Heart left ventricle (tissue), 16 donors: ENCODE measurements at regions not wholly inside any gene's neighbourhood (a gene's known extent, or its start where the extent isn't known, plus 50 kb on each side); places are given as distances from the start of the nearest gene placed in this dataset.
"Not testable (repeated sequence)": the region's sequence is repeated elsewhere in the genome, so short reads cannot be mapped to it uniquely, and the experiment has no call there.

Experiments
- ATAC-seq, 4 donors: fragments of 200-7000 bp; cut with Tn5 transposase; one replicate each; pipeline ENCODE4 v1.9.1; 2020 to 2022; ENCODE audit warnings: moderate library complexity in 4 of 4, mild to moderate bottlenecking in 3 of 4, moderate number of reproducible peaks in 1 of 4
- DNase-seq, 5 donors: peaks; one replicate each; pipeline ENCODE4 v3.0.0-alpha.2; 2020
- H3K27ac ChIP-seq, 12 donors: fragments of 200-600 bp; sonication (generic) in 4 of 12; one replicate each; pipeline versions ENCODE4 v1.5.0 to v1.8.0; 2016 to 2022; ENCODE audit warnings: mild to moderate bottlenecking in 2 of 12
- H3K27me3 ChIP-seq, 9 donors: fragments of 200-600 bp; sonication (generic) in 2 of 9; one replicate each; pipeline versions ENCODE4 v1.5.1 to v1.8.0; 2016 to 2022; ENCODE audit warnings: mild to moderate bottlenecking in 3 of 9
- H3K36me3 ChIP-seq, 9 donors: fragments of 200-600 bp; sonication (generic) in 2 of 9; one replicate each; pipeline versions ENCODE4 v1.5.0 to v1.8.0; 2018 to 2022; ENCODE audit warnings: mild to moderate bottlenecking in 2 of 9
- H3K4me1 ChIP-seq, 12 donors: fragments of 200-600 bp; sonication (generic) in 4 of 12; one replicate each; pipeline versions ENCODE4 v1.5.0 to v1.8.0; 2016 to 2022; ENCODE audit warnings: mild to moderate bottlenecking in 3 of 12
- H3K4me3 ChIP-seq, 12 donors: fragments of 200-600 bp; sonication (generic) in 4 of 12; one replicate each; pipeline versions ENCODE4 v1.5.0 to v1.8.0; 2017 to 2022; ENCODE audit warnings: mild to moderate bottlenecking in 9 of 12, moderate library complexity in 4 of 12
- H3K9me3 ChIP-seq, 12 donors: fragments of 200-600 bp; sonication (generic) in 4 of 12; one replicate each; pipeline versions ENCODE4 v1.5.0 to v1.8.0; 2016 to 2022; ENCODE audit warnings: mild to moderate bottlenecking in 1 of 12
- CTCF ChIP-seq, 12 donors: fragments of 200-600 bp; sonication (generic) in 4 of 12; IDR thresholded peaks; one replicate each; pipeline versions ENCODE4 v1.5.0 to v1.8.0; 2018 to 2022; ENCODE audit warnings: antibody characterized with exemption in 12 of 12, mild to moderate bottlenecking in 5 of 12
- POLR2A ChIP-seq, 2 donors: fragments of 450-650 bp; IDR thresholded peaks; one replicate each; pipeline ENCODE4 v1.6.1; 2017; ENCODE audit warnings: antibody characterized with exemption in 2 of 2, mild to moderate bottlenecking in 2 of 2, moderate library complexity in 2 of 2
- WGBS, 4 donors: extraction: QIAGEN DNeasy Blood & Tissue Kit in 2 of 4; methylation state at CpG; one replicate each; pipeline versions ENCODE4 v1.1.5 to v1.1.7; 2013 to 2018; 5-methylcytosine and 5-hydroxymethylcytosine counted together
- intact Hi-C, 10 donors: fragments of 100-400 bp; cut with DNase I; formaldehyde crosslinking; loops; one replicate each; pipeline versions ENCODE4 v1.11.1 to v1.14.2; 2022
- donor health status: ischemic (EF 13 %, LVEDD 7.1; RV severe dilation, severe dysfunction).
- donor health status: healthy with polysubstance abuse.
- donor health status: DM: no; HTN: yes; CAD: no.
- donor health status: DM: no; HTN: no; CAD: no.
- donor health status: ischemic (EF 25% LVEDD 6.9; RV normal size, moderate dysfunction).
- donor health status: ischemic (EF 25% LVEDD 5.7; RV mildly dilated, moderate dysfunction).
- donor health status: healthy.
- donor health status: DM: yes; HTN: yes; CAD: no.
- donor health status: ischemic (EF 35%, LVEDD 5.7; RV mildly dilated, moderate dysfunction).
- donor health status: nonischemic (EF 11% LVEDD 7.7; RV severe dilation, severe dysfunction).
- donor health status: DM: yes; HTN: yes; CAD: no.
- donor health status: PGD.
- donor health status: ischemic (EF 29% LVEDD 5.4; RV normal size, mild dysfunction).
- donor health status: nonischemic (EF 23%, LVEDD 6.1; RV moderate dilation, normal function).

GRCh38 chr15:38117781-38118180 lies 134.9 kb upstream of the SPRED1 start:
- H3K4me1 ChIP-seq, result peaks cover 0 to 10% (median 0%) of the 10 kb centered on the region in 12 donors
- no peak overlapping the region for H3K4me3 ChIP-seq
- ATAC-seq (no peak), DNase-seq (no peak)
- WGBS, 4 donors, result 79 to 94% (median 84%) methylated on average over 1 of the region's 1 CpG
- intact Hi-C loops, result no loop called here
- no peak overlapping the region for H3K27ac ChIP-seq
- H3K36me3 ChIP-seq, result no peaks in the 10 kb centered on the region
- H3K27me3 ChIP-seq, result no peaks in the 10 kb centered on the region
- peaks cover 0 to 5% (median 0%) of the 10 kb centered on the region in 12 donors for H3K9me3 ChIP-seq
- TF ChIP-seq POLR2A (IDR thresholded peaks at IDR 0.05) (no peak), CTCF (IDR thresholded peaks at IDR 0.05) (no peak)

- H3K36me3 ChIP-seq, intact Hi-C loops, H3K27me3 ChIP-seq, ATAC-seq, H3K4me1 ChIP-seq, H3K4me3 ChIP-seq, H3K27ac ChIP-seq: not testable (repeated sequence)
- DNase-seq, result peak in 1 of 5 donors; percentile 39
- H3K9me3 ChIP-seq, result peaks cover 0 to 11% (median 0%) of the 10 kb centered on the region in 12 donors
- WGBS, 4 donors, result 88 to 96% (median 90%) methylated on average over 3 of the region's 3 CpGs
Observed at GRCh38 chr15:38119865-38120264, 132.8 kb upstream of the SPRED1 start.

- Histone ChIP-seq H3K27ac (peak overlapping the region in 3 of 12 donors; percentile 11 to 94 (median 19)), H3K9me3 (peaks cover 0 to 8% (median 0%) of the 10 kb centered on the region in 12 donors), H3K4me3 (no peak overlapping the region), H3K4me1 (peaks cover 0 to 63% (median 17%) of the 10 kb centered on the region in 12 donors), H3K27me3 (no peaks in the 10 kb centered on the region), H3K36me3 (no peaks in the 10 kb centered on the region)
- no peak for DNase-seq
- WGBS, 4 donors, result 89 to 97% (median 96%) methylated on average over 1 of the region's 1 CpG
- TF ChIP-seq POLR2A (IDR thresholded peaks at IDR 0.05) (no peak), CTCF (IDR thresholded peaks at IDR 0.05) (no peak)
- ATAC-seq, result no peak
- intact Hi-C loops, result loop anchor here in 1 of 10 donors (5.0 kb wide), 1 partner anchor 55 kb away; no protein-coding TSS in a partner anchor
Observed at GRCh38 chr15:38127306-38127771, 125.3 kb upstream of the SPRED1 start.

- intact Hi-C loops, result loop anchor here in 1 of 10 donors (5.0 kb wide), 1 partner anchor 56 kb away; no protein-coding TSS in a partner anchor
Observed at GRCh38 chr15:38128341-38128781, 124.3 kb upstream of the SPRED1 start.

More at GRCh38 chr15:38128341-38128781, 124.3 kb upstream of the SPRED1 start:
- Histone ChIP-seq H3K36me3 (no peaks in the 10 kb centered on the region), H3K4me1 (peaks cover 0 to 63% (median 17%) of the 10 kb centered on the region in 12 donors), H3K9me3 (peaks cover 0 to 7% (median 0%) of the 10 kb centered on the region in 12 donors), H3K27ac (peak overlapping the region in 9 of 12 donors; percentile 70 to 94 (median 81)), H3K27me3 (no peaks in the 10 kb centered on the region), H3K4me3 (no peak overlapping the region)
- TF ChIP-seq POLR2A (IDR thresholded peaks at IDR 0.05), result no peak
- no peak for TF ChIP-seq CTCF (IDR thresholded peaks at IDR 0.05)
- DNase-seq (peak in 1 of 5 donors; percentile 17), ATAC-seq (peak in 1 of 4 donors; percentile 11)
- WGBS, 4 donors, result 43 to 51% (median 47%) methylated on average over 3 of the region's 3 CpGs
